HG02973 (cell line): ENCODE measurements at regions not wholly inside any gene's neighbourhood (a gene's known extent, or its start where the extent isn't known, plus 50 kb on each side); places are given as distances from the start of the nearest gene placed in this dataset.
"Not testable (repeated sequence)": the region's sequence is repeated elsewhere in the genome, so short reads cannot be mapped to it uniquely, and the experiment has no call there.

Experiments
- ATAC-seq: cut with Tn5 transposase; IDR thresholded peaks from one replicate; pipeline ENCODE4 v1.9.1; 2021; ENCODE audit warnings: moderate library complexity; ENCODE audit not compliant: unreplicated experiment

- no peak for ATAC-seq
Observed at GRCh38 chr7:15836651-15837050, 150.2 kb upstream of the MEOX2 start.

- no peak for ATAC-seq
Observed at GRCh38 chr7:15836041-15836440, 149.6 kb upstream of the MEOX2 start.

GRCh38 chr7:15834446-15834845, 148.0 kb upstream of the MEOX2 start:
- no peak for ATAC-seq

- no peak for ATAC-seq
Observed at GRCh38 chr7:15832996-15833395, 146.5 kb upstream of the MEOX2 start.

GRCh38 chr7:15831606-15832005, 145.1 kb upstream of the MEOX2 start:
- no peak for ATAC-seq

GRCh38 chr7:15829691-15830090, 143.2 kb upstream of the MEOX2 start:
- no peak for ATAC-seq

GRCh38 chr7:15828881-15829280, 142.4 kb upstream of the MEOX2 start:
- ATAC-seq, result no peak

GRCh38 chr7:15821484-15822427, 135.3 kb upstream of the MEOX2 start:
- ATAC-seq, result no peak

GRCh38 chr7:15820319-15820718, 133.8 kb upstream of the MEOX2 start:
- ATAC-seq, result no peak

- ATAC-seq, result no peak
Observed at GRCh38 chr7:15816835-15817426, 130.4 kb upstream of the MEOX2 start.

- no peak for ATAC-seq
Observed at GRCh38 chr7:15813448-15813847, 127.0 kb upstream of the MEOX2 start.

- not testable (repeated sequence) for ATAC-seq
Observed at GRCh38 chr7:15810383-15810782, 123.9 kb upstream of the MEOX2 start.

- not testable (repeated sequence) for ATAC-seq
Observed at GRCh38 chr7:15809936-15810335, 123.5 kb upstream of the MEOX2 start.

GRCh38 chr7:15805891-15806290, 119.4 kb upstream of the MEOX2 start:
- no peak for ATAC-seq

- no peak for ATAC-seq
Observed at GRCh38 chr7:15802425-15802824, 115.9 kb upstream of the MEOX2 start.

- no peak for ATAC-seq
Observed at GRCh38 chr7:15801551-15801950, 115.1 kb upstream of the MEOX2 start.

GRCh38 chr7:15801041-15801440, 114.6 kb upstream of the MEOX2 start:
- ATAC-seq, result no peak

GRCh38 chr7:15798081-15798480, 111.6 kb upstream of the MEOX2 start:
- ATAC-seq, result no peak

- no peak for ATAC-seq
Observed at GRCh38 chr7:15795393-15795792, 108.9 kb upstream of the MEOX2 start.

- ATAC-seq, result no peak
Observed at GRCh38 chr7:15794801-15795200, 108.3 kb upstream of the MEOX2 start.

GRCh38 chr7:15784694-15785030, 98.2 kb upstream of the MEOX2 start:
- no peak for ATAC-seq

GRCh38 chr7:15783987-15784693, 97.7 kb upstream of the MEOX2 start:
- no peak for ATAC-seq
